ENCODE measurements at regions not wholly inside any gene's neighbourhood (a gene's known extent, or its start where the extent isn't known, plus 50 kb on each side); places are given as distances from the start of the nearest gene placed in this dataset.

- DNase-seq = no peak
These were observed 112.1 kb downstream of the ZIC5 start for GRCh38 chr13:99859178-99860177.

- no peak for DNase-seq
These were observed 113.8 kb downstream of the ZIC5 start for GRCh38 chr13:99857738-99858137.

- DNase-seq = peak; percentile 51
These were observed 115.8 kb downstream of the ZIC5 start for GRCh38 chr13:99855526-99856420.

GRCh38 chr13:99854366-99854765 lies 117.2 kb downstream of the ZIC5 start:
- peak; percentile 71 for DNase-seq

- DNase-seq = no peak
These were observed 124.2 kb downstream of the ZIC5 start for GRCh38 chr13:99847318-99847750.

GRCh38 chr13:99845161-99845874 lies 126.2 kb downstream of the ZIC5 start:
- DNase-seq = peak; percentile 57

GRCh38 chr13:99844421-99844820 lies 127.1 kb downstream of the ZIC5 start:
- no peak for DNase-seq

- DNase-seq = no peak
These were observed 127.7 kb downstream of the ZIC5 start for GRCh38 chr13:99843872-99844271.

- no peak for DNase-seq
These were observed 129.2 kb downstream of the ZIC5 start for GRCh38 chr13:99842405-99842804.

GRCh38 chr13:99836291-99836690 lies 135.3 kb downstream of the ZIC5 start:
- DNase-seq = no peak

GRCh38 chr13:99835442-99835841 lies 136.1 kb downstream of the ZIC5 start:
- DNase-seq = no peak

- DNase-seq = no peak
These were observed 137.3 kb downstream of the ZIC5 start for GRCh38 chr13:99834246-99834645.

- DNase-seq = no peak
These were observed 139.2 kb downstream of the ZIC5 start for GRCh38 chr13:99832347-99832746.

- no peak for DNase-seq
These were observed 140.6 kb downstream of the ZIC5 start for GRCh38 chr13:99830931-99831330.

- DNase-seq = no peak
These were observed 141.9 kb downstream of the ZIC5 start for GRCh38 chr13:99829593-99830239.

- DNase-seq = no peak
These were observed 142.4 kb downstream of the ZIC5 start for GRCh38 chr13:99829161-99829560.

- no peak for DNase-seq
These were observed 142.8 kb downstream of the ZIC5 start for GRCh38 chr13:99828735-99829134.

- DNase-seq = no peak
These were observed 143.4 kb downstream of the ZIC5 start for GRCh38 chr13:99828123-99828522.

- no peak for DNase-seq
These were observed 144.4 kb downstream of the ZIC5 start for GRCh38 chr13:99827011-99827772.

GRCh38 chr13:99823961-99824360 lies 147.6 kb downstream of the ZIC5 start:
- no peak for DNase-seq

GRCh38 chr13:99822820-99823219 lies 148.7 kb downstream of the ZIC5 start:
- no peak for DNase-seq

- no peak for DNase-seq
These were observed 149.8 kb downstream of the ZIC5 start for GRCh38 chr13:99821741-99822140.

Measured in NCI-H524 treated with DMSO at 0.1 percent for 48 hours (cell line).